DMS114 treated with DMSO at 0.1 percent for 48 hours (cell line): ENCODE measurements at regions not wholly inside any gene's neighbourhood (a gene's known extent, or its start where the extent isn't known, plus 50 kb on each side); places are given as distances from the start of the nearest gene placed in this dataset.

ENCODE experiments used
- DNase-seq: peaks from one replicate; lab custom pipeline; 2025; ENCODE audit not compliant: unreplicated experiment; lab: John Stamatoyannopoulos, UW

DNA sequence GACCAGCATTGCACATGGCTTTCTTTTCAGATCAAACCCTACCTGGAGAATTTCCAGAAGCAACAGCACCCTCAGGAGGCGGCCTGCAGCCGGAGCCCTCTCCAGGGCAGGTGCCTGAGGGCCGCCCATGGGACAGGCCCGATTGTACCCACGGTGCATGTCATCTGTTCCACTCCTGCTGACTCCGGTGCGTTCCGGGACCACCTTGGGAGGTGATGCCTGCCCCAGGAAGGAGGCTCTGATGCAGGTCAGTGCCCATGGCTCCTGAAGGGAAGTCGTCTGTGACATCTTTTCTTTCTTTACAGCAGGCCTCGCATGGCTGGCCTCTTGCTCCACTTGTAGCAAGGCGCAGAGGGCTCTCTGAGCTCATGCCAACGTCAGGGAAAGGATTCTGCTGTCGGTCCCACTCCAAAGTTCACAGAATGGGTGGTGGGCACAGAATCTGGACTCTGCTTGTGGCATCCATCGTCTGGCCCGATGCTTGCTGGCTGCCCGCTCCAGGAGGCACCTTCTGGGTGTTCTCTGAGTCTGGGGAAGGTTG lies 160.7 kb upstream of the RTL1 start:
- DNase-seq: no peak

DNA sequence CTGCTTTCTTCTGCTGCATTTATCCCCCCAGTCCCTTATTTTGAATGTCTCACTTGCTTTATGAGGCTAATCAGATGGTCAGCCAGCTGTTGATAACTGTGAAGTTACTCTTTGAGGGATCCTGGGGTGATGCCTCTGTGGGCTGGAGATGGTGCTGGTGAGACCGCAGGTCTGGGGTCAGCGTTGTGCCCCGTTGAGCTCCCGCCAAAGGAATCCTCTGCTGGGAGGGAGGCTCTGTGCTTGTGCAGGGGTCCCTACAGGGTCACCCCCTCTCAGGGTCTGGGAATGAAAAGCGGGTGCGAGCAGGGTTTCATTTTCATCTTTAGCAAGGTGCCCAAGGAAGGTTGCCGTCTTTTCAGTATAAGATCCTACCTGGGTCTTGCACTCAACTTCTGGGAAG lies 161.2 kb upstream of the RTL1 start:
- no peak for DNase-seq

DNA sequence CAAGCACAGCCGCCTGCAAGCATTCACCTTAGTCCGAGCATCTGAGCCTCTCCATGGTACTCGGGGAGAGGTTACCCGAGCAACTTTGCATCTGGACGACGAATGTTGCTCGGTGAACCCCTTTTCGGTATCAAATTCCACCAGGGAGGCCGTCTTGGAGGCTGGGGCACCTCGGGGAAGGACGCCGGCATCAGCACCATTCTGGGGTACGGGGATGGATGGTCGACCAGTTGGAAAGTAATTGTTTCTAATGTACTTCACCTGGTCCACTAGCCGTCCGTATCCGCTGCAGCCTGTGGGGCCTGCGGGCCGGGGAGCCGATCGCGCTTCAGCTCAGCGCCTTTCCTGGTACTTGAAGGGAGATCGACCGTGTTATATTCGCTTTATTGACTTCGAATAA lies 161.7 kb upstream of the RTL1 start:
- DNase-seq: no peak

DNA sequence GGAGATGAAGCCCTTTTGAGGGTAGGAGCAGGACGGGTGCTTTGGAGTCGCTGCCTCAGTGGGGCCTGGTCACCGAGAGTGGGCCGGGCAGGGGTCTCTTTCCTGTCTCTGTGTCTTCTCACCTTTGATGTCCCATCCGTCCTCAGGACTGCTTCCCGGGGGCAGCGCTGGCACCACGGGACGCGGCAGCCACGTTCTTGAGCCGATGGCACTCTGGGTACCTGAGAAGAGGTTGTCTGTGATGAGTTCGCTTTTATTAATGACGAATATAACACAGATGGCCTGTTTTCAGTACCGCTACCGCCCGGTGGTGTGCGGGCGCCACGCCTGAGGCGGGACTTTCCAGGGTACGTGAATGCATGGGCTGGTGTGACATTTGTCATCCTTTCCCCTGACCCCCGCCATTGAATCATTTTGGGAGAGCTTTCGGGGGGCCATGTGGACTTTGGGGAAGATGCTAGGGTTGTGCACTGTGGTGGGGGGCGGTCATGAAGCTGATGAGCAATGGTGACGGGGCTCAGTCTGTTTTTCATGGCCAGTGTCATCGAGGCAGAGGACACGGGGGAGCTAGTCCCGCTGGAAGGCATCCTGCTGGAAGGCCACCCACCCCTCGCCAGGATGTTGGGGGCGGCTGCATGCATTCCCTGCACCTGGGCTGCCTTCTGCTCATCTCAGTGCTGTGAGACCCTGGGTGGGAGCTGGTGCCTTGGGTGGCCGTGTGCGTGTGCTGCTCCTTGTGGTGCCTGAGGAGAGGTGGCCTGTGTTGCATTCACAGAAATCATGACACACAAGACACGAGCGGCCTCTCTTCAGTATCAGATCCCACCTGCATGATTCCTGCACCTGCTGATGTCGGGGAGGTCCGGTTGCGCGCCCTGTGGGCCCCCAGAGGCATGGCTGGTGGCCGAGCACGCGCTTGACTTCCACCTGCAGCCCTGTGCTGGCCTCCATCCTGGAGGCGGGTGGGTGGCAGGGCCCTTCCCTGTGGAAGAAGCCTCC lies 162.5 kb upstream of the RTL1 start:
- DNase-seq: no peak

DNA sequence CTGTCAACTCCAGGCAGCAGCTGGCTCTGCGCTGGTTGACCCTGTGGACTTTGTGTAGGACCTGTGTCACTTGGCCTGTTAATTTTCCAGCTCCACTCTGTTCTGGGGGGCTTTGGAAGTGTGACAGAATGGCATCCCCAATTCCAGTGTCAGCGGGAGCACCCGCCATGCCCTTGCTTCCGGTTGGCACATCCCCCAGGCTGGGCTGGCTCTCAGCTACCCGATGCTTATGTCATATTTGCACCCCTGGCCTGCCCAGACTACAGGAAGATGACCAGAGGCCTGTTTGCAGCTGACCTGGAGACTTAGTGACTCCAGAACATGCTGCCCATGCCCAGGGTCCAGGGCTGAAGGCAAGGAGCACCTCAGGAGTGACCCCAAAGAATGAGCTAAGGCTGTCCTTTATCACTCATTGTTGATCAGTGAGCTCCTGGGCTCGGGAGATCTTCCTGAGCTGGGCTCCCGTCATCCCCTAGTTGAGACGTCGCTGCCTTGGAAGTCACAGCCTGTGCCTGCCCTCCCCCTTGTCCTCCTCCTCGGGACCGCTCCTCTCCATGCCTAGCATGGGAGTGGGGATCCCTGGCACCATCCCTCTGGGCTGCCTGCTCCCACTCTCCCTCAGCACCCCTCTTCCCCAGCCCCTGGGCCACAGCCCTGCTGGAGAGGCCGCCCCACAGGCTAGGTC lies 163.4 kb upstream of the RTL1 start:
- DNase-seq: no peak

DNA sequence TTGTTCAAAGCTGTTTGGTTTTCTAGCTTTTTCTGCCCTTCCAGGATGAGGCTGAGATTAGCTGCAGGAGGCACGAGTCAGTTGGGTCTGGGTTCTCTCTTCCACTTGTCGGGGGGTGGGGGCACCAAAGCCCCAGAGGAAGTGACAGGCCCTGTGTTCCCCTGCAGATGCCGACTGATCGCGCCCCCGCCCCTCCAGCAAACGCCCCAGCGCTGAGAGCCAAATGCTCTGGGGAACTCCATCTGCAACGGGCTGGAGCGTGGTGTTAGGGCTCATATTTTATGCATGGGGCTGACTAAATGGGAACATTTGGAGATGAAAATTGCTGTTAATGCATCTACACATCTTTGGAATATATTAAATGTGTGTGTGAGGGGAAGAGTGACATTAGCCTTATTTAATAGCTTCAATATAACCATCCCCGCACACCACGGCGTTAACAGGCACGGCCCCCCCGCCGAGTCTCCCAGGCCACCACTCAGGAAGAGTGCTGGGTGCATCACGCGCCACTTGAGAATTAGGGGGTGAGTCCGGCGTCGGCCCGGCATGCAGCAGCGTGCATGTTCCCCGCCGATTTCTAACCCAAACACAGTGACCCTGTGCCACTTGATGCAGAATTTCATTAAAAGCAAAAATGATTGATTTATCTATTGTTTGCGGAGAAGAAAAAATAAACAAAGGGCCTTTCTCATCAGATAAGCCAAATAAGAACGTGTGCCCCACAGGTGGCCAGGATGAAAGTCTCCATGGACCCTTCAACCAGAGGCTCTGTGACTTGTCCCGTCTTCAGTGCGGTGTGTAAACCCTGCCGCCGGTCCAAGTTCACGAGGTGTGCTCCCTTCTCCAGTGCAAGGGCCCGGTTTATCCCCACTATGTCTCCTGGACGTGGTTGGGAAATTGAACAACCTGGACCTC lies 165.0 kb upstream of the RTL1 start:
- no peak for DNase-seq

DNA sequence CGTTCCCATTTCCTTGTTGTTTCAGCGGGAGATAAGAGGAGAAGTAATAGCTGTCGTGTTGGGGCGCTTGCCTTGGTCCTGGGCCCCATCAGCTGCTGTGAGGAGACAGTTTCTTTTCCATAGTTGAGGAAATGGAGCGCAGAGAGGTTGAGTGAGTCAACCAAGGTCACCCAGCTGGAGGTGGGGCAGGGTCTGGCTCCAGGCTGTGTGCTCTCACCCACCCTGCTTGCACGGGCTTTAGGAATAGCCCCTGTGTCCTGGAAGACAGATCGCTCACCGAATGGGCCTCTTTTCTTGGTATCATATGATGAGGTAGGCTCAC lies 165.7 kb upstream of the RTL1 start:
- no peak for DNase-seq

DNA sequence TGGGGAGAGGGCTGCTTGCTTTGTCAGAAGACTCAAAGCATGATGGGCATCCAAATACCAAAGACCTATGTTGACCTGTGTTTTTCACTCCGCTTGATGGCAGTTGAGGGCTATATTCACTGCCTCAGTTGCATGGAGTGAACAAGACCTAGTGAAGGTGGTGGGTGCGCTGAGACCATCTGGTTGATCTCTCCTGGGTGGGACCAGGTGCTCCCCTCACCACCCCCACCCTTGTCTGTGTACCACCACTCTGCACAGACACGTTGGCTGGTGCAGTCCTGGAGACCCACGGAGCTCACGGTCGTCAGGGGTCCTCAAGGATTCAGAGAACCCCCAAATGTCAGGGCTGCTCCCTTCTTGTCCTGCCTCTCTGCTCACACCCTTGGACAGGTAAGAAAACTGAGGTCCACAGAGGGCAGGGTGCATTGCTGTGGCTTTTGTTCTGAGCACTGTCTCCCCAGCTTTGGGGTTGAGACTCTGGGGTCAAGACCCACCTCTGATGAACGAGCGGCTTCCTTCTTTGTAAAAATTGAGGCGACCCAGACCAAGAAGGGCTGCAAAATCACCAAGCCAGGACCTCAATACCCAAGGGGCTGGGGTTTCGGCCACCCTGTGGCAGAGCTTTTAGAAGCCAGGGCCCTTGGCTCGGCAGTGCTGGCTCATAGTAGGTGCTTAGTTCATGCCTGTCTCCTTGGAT lies 166.3 kb upstream of the RTL1 start:
- no peak for DNase-seq

DNA sequence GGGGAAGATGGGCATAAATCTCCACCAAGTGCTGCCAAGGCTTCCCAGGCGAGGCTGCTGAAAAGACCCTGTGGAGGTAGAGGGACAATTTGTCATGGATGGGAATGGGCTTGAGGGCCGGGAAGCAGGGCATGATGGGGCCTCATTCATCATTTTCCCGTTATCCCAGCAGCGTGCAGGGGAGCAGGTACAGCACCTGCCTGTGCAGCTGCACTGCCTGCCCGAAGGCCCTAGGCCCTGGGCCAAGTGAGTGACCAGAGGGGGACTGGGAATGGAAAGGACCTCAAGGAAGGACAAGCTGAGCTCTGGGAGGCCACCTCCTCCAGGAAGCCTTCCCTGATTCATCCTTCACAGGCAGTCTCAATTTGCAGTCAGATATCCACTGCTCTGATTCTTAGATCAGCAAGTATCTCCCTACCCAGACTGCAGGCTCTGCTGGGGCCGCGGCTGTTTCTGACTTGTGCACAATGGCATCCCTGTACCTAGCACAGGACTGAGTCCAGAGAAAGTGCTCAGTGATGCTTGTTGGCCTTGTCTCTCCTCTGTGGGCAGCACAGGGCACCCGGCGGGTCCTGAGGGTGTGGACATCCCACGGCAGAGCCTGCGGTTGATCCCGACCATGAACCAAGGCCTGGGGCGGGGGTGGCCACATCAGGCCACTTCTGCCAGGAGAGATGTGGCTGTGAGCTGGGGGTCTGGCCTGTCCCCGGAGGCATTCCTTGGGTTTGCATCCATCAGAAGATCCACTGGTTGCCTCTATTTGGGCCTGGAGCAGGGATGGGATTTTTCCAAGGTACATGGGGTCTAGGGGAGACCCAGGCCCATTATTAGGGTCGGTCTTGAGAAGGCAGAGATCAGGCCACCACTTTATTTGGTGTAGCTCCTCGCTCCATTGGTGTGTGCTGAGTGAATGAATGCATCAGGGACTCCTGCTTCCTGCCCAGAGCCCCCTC lies 167.3 kb upstream of the RTL1 start:
- no peak for DNase-seq

DNA sequence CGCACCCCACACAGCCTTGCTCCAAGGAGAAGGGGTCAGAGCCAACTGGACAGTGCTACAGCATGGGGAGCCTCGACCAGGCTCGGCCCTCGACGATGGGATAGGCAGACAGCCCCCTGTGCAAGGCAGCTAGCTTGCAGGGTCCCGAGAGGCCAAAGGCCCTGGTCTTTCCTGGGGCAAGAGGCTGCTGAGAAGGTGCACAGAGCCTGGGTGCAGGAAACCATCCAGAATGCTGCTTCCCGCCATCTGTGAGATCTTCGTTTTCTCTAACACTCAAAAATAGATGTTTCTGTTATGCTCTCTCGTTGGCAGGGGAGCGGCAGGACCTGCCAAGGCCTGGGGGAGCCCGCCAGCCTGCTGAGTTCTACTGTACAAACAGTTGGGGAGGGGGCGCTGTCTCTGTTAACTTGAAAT lies 168.0 kb upstream of the RTL1 start:
- DNase-seq: no peak

DNA sequence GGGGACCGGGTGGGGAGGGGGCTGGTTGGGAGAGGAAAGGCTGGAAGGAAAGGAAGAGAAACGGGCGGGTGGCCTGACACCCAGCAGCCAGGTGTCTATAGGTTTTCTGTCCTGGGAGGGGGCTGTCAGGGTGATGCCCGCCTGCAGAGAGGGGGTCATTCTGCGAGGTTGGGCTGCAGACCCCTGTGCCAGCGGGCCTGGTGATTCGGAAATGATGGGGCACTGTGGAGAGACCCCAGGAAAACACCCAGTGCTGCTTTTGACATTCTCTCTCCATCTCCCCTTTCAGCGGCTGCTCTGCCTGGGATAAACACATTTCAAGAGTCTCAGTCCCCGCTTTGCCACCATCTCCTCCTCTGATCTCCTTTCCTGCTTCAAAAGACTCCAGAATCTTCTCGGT lies 168.5 kb upstream of the RTL1 start:
- DNase-seq: no peak

DNA sequence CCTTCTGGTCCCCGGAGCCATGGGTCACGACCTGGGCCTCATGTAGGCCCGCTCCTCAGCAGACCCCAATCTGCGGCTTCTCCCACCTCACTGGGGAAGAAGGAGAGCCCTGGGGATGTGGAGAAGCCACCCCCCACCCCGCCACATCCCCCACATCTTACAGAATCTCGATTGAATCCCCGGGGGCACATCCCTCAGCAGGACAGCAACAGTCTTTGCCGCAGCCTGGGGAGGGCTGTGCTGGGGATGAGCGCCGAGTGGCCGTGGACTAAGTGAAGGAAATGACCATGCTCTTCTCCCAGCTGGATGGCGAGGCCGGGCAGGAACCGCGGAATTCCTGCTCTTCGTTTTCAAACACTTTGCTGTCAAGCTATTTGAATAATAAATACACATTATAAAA lies 169.0 kb upstream of the RTL1 start:
- DNase-seq: no peak

DNA sequence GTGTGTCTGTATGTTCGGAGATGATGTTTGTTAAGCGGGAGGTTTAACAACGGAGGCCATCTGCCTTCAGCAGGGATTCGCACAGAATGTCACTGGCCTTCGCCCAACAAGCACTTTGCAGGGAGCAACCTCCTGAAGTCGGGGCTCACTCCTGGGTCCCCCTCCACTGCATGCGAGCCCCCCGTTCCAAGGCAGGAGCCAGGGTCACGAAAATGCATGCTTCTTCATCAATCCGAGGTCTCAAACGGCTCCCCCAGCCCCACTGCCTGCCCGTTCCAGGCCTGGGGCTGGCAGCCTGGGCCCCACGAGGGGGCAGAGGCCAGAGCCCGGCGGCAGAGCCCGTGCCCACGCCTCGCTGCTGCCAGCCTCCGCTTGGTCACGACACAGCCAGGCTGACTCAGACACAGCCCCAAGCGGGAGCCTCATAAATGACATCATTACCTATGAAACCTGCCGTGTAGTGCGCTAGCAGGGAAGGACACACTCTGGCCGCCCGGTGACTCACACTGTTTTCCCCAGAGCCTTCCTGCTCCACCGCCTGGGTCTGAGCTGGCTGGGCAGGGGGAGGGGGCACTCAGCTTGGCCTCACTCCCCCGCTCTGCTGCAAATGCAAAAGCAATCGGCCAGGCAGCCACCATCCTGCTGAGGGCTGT lies 169.5 kb upstream of the RTL1 start:
- DNase-seq: no peak

DNA sequence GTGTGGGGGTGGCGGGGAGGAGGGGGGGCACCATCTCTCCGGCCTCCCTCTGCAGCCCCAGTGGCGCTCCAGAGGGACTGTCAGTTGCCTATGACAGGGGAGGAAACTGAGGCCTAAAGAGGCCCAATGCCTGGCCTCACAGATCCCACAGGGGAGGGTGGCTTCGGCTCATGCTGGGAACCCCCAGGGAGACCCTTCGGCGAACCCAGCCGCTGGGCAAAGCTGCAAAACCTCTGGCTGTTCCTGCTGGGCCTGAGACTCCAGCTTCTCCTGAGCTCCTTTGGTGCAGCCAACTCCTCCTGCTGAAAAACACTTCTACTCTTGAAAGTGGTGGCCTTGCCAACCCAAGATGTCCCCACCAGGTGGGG lies 170.1 kb upstream of the RTL1 start:
- DNase-seq: no peak

DNA sequence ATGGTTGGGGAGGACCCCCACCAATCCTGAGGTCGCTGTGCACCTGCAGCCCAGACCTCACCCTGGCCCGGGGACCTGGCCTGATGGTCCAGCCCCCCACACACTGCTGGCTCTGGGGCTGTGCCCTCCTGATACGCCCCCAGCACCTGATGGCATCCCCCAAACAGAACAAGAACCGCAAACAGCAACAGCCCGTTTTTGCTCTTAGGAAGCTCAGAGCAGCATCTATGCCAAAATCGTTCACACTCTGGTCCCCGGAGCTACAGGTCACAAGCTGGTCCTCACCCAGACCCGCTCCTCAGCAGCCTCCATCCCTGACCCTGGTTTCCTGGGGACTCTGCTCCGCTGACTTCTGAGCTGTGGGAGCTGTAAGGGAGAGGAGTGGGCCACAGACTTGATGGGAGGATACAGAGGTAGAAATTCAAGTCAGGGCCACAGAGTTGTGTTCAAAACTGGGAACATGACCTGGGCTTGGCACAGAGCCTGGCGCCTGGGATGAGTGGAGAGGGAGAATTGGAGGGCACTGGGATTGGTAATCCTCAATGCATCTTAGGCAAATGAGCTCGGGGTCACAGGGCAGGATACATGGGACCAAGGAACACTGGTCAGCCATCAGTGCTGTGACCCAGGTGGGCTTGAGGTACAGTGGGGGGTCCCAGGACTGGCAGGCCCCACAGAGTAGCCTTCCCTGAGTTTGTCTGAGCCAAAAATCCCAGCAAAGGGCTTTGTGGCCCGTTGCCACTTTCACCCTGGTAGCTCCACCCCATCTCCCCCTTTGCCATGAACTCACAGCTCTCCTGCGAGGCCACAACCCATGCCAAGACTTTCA lies 170.9 kb upstream of the RTL1 start:
- no peak for DNase-seq

DNA sequence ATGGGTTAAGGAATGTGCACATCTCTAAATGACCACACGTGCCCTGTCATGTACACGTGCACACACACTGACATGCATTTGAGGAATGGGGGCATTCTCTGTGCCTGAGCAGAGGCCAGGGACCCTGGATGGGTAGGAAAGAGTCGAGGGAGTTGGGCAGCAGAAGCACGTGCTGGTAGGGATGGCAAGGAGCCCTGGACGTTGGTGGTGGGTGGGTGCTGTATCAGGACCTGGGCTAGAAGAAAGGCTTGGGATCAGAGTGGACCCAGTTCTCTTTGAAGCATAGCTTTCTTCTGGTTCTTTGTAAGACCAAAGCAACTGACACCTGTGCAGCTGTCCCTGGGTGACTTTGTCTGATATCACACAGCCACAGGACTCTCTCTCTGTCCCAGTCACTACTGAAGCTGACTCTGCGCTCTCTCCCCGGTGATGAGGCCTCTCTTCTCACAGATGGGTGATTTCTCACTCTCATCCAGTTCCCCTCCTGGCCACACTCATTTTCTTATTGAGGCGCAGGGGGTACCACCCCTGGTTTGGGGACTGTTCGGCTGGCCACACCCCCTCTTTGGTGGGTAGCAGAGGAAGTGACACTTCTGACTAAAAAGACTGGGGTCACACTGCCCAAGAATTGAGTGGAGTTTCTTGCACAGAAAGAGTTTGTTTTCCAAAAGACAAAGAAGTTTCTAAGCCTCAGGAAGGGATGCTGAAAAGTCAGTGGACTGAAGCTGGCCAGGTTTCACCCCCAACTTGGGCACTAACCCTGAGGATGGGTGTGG lies 171.7 kb upstream of the RTL1 start:
- DNase-seq: no peak

DNA sequence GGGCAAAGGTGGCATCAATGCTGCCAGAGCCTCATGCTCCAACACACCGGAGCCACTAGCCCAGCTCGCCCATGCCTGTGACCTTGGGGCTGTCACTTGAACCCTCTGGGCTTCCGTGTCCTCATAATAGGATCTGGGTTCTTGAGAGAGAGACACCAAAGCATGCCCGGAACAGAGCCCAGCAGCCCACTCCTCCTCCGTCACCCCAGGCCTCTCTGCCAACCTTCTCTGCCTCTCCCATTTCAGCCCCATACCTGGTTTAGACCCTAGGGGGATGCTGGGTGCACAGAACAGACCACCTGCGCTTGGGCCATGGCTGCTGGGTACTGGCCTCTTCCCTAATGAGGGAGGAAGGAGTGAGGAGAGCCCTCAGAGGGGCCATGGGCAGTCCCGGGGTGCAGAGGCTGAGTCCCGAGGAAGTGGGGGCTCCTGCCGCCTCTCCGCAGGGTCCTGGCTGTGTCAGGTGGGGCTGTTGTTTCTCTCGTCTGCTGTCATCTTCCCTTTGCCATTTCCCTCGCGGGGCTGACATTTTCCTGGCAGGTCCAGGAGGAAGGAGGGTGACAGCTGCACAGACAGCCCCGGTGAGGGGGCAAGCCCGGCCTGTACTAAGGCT lies 172.4 kb upstream of the RTL1 start:
- no peak for DNase-seq
